ENCODE measurements at regions not wholly inside any gene's neighbourhood (a gene's known extent, or its start where the extent isn't known, plus 50 kb on each side); places are given as distances from the start of the nearest gene placed in this dataset.

DNA sequence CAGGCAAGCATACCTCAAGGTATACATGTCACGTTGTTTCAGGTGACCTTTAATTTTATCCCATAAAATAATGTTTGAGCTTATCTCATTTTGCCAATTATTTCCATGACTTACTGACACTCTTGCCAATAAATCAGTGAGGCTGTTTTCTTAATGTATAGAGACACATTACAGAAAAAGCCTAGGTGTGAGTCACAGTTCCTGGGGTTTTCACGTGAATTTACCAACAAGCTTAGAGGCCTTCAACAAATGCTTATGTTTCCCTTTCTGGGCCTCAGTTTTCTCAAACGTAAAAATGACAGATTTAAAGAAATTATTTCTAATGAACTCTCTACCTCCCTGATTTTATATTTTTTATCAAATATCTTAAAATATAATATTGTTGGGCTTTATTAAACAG, 517.5 kb upstream of the SPHKAP start (continued):
- TF ChIP-seq EGR1 (IDR thresholded peaks at IDR 0.05; ENCODE audit: low read depth in 2 of 2) = no peak
- TF ChIP-seq, protein P1, sequence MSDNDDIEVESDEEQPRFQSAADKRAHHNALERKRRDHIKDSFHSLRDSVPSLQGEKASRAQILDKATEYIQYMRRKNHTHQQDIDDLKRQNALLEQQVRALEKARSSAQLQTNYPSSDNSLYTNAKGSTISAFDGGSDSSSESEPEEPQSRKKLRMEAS (IDR thresholded peaks at IDR 0.05) = no peak
- TF ChIP-seq RAD21 (IDR thresholded peaks at IDR 0.05) = no peak
- TF ChIP-seq TAF1 (conservative IDR thresholded peaks at IDR 0.05) = no peak
- TF ChIP-seq, protein P2, sequence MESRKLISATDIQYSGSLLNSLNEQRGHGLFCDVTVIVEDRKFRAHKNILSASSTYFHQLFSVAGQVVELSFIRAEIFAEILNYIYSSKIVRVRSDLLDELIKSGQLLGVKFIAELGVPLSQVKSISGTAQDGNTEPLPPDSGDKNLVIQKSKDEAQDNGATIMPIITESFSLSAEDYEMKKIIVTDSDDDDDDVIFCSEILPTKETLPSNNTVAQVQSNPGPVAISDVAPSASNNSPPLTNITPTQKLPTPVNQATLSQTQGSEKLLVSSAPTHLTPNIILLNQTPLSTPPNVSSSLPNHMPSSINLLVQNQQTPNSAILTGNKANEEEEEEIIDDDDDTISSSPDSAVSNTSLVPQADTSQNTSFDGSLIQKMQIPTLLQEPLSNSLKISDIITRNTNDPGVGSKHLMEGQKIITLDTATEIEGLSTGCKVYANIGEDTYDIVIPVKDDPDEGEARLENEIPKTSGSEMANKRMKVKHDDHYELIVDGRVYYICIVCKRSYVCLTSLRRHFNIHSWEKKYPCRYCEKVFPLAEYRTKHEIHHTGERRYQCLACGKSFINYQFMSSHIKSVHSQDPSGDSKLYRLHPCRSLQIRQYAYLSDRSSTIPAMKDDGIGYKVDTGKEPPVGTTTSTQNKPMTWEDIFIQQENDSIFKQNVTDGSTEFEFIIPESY (IDR thresholded peaks at IDR 0.05) = no peak
- no peak for TF ChIP-seq FOXA2 (IDR thresholded peaks at IDR 0.05)

DNA sequence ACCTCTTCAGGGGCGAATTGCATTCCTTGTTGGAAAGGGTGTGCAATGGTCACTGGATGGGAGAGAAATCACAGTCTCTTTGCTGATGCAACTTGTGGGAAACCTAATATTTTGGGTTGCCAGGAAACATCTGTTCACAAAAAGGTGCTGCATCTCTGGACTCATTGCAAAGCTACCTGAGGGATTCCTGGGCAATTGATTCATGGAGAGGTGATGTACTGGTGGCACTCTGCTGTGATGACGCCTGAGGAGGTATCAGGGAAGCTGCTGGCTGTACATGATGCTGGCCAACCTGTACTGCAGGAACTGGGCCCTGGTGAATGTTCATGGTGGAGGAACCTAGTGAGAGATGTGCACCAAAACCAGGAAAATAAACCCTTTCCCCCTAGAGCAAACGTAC, 516.0 kb upstream of the SPHKAP start:
- H3K9ac ChIP-seq (ENCODE audit: low read depth in 1 of 2, low read length in 2 of 2) = no peak overlapping the region
- WGBS = 82% methylated on average over 3 of the region's 3 CpGs
- no peaks in the 10 kb centered on the region for H3K27me3 ChIP-seq (ENCODE audit: control insufficient read depth in 4 of 4, insufficient read depth in 4 of 4, low read length in 3 of 4)
- DNase-seq (ENCODE audit: low spot score) = no peak
- no peak overlapping the region for H3K4me3 ChIP-seq (ENCODE audit: low read depth in 1 of 3, low read length in 3 of 3)
- no peak for TF ChIP-seq GABPA (IDR thresholded peaks at IDR 0.05 in 1 of 2, conservative IDR thresholded peaks at IDR 0.05 in 1 of 2)
- TF ChIP-seq RAD21 (IDR thresholded peaks at IDR 0.05) = no peak
- TF ChIP-seq YY1 (IDR thresholded peaks at IDR 0.05) = no peak
- TF ChIP-seq RXRA (IDR thresholded peaks at IDR 0.05) = no peak
- TF ChIP-seq HNF4A (conservative IDR thresholded peaks at IDR 0.05) = no peak
- no peak for TF ChIP-seq TAF1 (conservative IDR thresholded peaks at IDR 0.05)
- TF ChIP-seq JUND (IDR thresholded peaks at IDR 0.05) = no peak
- TF ChIP-seq SP1 (IDR thresholded peaks at IDR 0.05) = no peak
- TF ChIP-seq, protein P1 (IDR thresholded peaks at IDR 0.05) = no peak
- TF ChIP-seq, protein P3, sequence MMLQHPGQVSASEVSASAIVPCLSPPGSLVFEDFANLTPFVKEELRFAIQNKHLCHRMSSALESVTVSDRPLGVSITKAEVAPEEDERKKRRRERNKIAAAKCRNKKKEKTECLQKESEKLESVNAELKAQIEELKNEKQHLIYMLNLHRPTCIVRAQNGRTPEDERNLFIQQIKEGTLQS (IDR thresholded peaks at IDR 0.05) = no peak
- TF ChIP-seq FOXA2 (IDR thresholded peaks at IDR 0.05) = no peak
- TF ChIP-seq, protein P2 (IDR thresholded peaks at IDR 0.05) = no peak
- TF ChIP-seq, protein P4, sequence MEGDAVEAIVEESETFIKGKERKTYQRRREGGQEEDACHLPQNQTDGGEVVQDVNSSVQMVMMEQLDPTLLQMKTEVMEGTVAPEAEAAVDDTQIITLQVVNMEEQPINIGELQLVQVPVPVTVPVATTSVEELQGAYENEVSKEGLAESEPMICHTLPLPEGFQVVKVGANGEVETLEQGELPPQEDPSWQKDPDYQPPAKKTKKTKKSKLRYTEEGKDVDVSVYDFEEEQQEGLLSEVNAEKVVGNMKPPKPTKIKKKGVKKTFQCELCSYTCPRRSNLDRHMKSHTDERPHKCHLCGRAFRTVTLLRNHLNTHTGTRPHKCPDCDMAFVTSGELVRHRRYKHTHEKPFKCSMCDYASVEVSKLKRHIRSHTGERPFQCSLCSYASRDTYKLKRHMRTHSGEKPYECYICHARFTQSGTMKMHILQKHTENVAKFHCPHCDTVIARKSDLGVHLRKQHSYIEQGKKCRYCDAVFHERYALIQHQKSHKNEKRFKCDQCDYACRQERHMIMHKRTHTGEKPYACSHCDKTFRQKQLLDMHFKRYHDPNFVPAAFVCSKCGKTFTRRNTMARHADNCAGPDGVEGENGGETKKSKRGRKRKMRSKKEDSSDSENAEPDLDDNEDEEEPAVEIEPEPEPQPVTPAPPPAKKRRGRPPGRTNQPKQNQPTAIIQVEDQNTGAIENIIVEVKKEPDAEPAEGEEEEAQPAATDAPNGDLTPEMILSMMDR (IDR thresholded peaks at IDR 0.05; ENCODE audit: low read depth, low read length, missing input control) = no peak
- TF ChIP-seq EGR1 (IDR thresholded peaks at IDR 0.05; ENCODE audit: low read depth in 2 of 2) = no peak
- TF ChIP-seq HNF4G (IDR thresholded peaks at IDR 0.05) = no peak
- no peak for TF ChIP-seq NR2F2 (IDR thresholded peaks at IDR 0.05)
- TF ChIP-seq FOXA1 (IDR thresholded peaks at IDR 0.05) = no peak
- TF ChIP-seq, protein P5, sequence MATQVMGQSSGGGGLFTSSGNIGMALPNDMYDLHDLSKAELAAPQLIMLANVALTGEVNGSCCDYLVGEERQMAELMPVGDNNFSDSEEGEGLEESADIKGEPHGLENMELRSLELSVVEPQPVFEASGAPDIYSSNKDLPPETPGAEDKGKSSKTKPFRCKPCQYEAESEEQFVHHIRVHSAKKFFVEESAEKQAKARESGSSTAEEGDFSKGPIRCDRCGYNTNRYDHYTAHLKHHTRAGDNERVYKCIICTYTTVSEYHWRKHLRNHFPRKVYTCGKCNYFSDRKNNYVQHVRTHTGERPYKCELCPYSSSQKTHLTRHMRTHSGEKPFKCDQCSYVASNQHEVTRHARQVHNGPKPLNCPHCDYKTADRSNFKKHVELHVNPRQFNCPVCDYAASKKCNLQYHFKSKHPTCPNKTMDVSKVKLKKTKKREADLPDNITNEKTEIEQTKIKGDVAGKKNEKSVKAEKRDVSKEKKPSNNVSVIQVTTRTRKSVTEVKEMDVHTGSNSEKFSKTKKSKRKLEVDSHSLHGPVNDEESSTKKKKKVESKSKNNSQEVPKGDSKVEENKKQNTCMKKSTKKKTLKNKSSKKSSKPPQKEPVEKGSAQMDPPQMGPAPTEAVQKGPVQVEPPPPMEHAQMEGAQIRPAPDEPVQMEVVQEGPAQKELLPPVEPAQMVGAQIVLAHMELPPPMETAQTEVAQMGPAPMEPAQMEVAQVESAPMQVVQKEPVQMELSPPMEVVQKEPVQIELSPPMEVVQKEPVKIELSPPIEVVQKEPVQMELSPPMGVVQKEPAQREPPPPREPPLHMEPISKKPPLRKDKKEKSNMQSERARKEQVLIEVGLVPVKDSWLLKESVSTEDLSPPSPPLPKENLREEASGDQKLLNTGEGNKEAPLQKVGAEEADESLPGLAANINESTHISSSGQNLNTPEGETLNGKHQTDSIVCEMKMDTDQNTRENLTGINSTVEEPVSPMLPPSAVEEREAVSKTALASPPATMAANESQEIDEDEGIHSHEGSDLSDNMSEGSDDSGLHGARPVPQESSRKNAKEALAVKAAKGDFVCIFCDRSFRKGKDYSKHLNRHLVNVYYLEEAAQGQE (IDR thresholded peaks at IDR 0.05) = no peak
- no peaks in the 10 kb centered on the region for H3K9me3 ChIP-seq (ENCODE audit: control insufficient read depth in 4 of 4, low read length in 3 of 4)
- H3K4me1 ChIP-seq (ENCODE audit: control insufficient read depth in 4 of 4, insufficient read depth in 4 of 4, low read length in 3 of 4) = peaks cover 0 to 8% (median 7%) of the 10 kb centered on the region in 4 donors
- no peak overlapping the region for H3K27ac ChIP-seq (ENCODE audit: low read depth in 1 of 2, low read length in 2 of 2)
- no peaks in the 10 kb centered on the region for H3K36me3 ChIP-seq (ENCODE audit: control insufficient read depth in 4 of 4, insufficient read depth in 3 of 4, low read depth in 1 of 4, low read length in 3 of 4)

All from liver (tissue), 8 donors.